Vagina (tissue), 2 donors: ENCODE measurements at regions not wholly inside any gene's neighbourhood (a gene's known extent, or its start where the extent isn't known, plus 50 kb on each side); places are given as distances from the start of the nearest gene placed in this dataset.

Source experiments
- DNase-seq, 2 donors: peaks; one replicate each; pipeline ENCODE4 v3.0.0-alpha.2; 2017; ENCODE audit errors: extremely low spot score in 2 of 2
- H3K27ac ChIP-seq: fragments of 200-600 bp; sonication (generic); one replicate; pipeline ENCODE4 v1.5.1; 2019
- H3K27me3 ChIP-seq: fragments of 200-600 bp; sonication (generic); one replicate; pipeline ENCODE4 v1.5.1; 2019
- H3K36me3 ChIP-seq, 2 donors: fragments of 200-600 bp; sonication (generic); one replicate each; pipeline ENCODE4 v1.5.1; 2017 to 2019
- H3K4me1 ChIP-seq: fragments of 200-600 bp; sonication (generic); one replicate; pipeline ENCODE4 v1.5.1; 2019
- H3K4me3 ChIP-seq, 2 donors: fragments of 200-600 bp; sonication (generic); 1 replicate in 1 of 2; 2 replicates in 1 of 2; pipeline ENCODE4 v1.5.1; 2016 to 2019
- H3K9me3 ChIP-seq: fragments of 200-600 bp; sonication (generic); one replicate; pipeline ENCODE4 v1.5.1; 2019
- POLR2A ChIP-seq, 2 donors: fragments of 450-650 bp; IDR thresholded peaks; one replicate each; pipeline ENCODE4 v1.6.1; 2017; ENCODE audit warnings: antibody characterized with exemption in 2 of 2, mild to moderate bottlenecking in 2 of 2, moderate library complexity in 2 of 2
- POLR2AphosphoS5 ChIP-seq, 2 donors: sonication (generic); formaldehyde crosslinking; IDR thresholded peaks; one replicate each; pipeline ENCODE4 v1.9.0; 2017; ENCODE audit warnings: antibody characterized with exemption in 2 of 2, mild to moderate bottlenecking in 2 of 2, low read depth in 1 of 2; ENCODE audit not compliant: insufficient read depth in 1 of 2
- intact Hi-C: fragments of 100-400 bp; cut with DNase I; formaldehyde crosslinking; loops from one replicate; pipeline ENCODE4 v1.15.1; 2023
- TF ChIP-seq, protein P1 (sequence below), 3 experiments: fragments of 450-650 bp in 2 of 3; fragments of 200-600 bp in 1 of 3; sonication (generic) in 1 of 3; IDR thresholded peaks; one replicate each; pipeline ENCODE4 v1.5.1; 2017 to 2019; ENCODE audit warnings: antibody characterized with exemption in 3 of 3, mild to moderate bottlenecking in 2 of 3, moderate library complexity in 2 of 3

DNA sequence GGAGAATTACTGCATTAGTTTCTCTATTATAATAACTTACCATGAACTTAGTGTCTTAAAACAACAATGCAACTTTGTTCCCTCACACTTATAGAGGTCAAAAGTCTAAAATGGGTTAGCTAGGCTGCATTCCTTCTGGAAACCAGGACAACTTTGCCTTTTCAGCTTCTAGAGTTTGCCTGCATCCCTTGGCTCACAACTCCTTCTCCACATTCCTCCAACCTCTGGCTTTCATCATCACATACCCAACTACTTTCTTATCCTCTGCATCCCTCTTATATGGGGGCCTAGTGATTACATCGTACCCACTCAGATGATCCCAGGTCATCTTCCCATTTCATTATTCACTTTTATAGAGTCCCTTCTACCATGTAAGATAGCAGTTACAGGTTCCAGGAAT, 251.1 kb downstream of the C12orf50 start:
- TF ChIP-seq, protein P1, sequence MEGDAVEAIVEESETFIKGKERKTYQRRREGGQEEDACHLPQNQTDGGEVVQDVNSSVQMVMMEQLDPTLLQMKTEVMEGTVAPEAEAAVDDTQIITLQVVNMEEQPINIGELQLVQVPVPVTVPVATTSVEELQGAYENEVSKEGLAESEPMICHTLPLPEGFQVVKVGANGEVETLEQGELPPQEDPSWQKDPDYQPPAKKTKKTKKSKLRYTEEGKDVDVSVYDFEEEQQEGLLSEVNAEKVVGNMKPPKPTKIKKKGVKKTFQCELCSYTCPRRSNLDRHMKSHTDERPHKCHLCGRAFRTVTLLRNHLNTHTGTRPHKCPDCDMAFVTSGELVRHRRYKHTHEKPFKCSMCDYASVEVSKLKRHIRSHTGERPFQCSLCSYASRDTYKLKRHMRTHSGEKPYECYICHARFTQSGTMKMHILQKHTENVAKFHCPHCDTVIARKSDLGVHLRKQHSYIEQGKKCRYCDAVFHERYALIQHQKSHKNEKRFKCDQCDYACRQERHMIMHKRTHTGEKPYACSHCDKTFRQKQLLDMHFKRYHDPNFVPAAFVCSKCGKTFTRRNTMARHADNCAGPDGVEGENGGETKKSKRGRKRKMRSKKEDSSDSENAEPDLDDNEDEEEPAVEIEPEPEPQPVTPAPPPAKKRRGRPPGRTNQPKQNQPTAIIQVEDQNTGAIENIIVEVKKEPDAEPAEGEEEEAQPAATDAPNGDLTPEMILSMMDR (IDR thresholded peaks at IDR 0.05), result no peak
- TF ChIP-seq POLR2AphosphoS5 (IDR thresholded peaks at IDR 0.05; ENCODE audit: insufficient read depth in 1 of 2, low read depth in 1 of 2) (no peak), POLR2A (IDR thresholded peaks at IDR 0.05) (no peak)
- intact Hi-C loops, result no loop called here
- DNase-seq, result no peak
- no peak overlapping the region for H3K4me3 ChIP-seq
- H3K9me3 ChIP-seq, result no peaks in the 10 kb centered on the region
- H3K27ac ChIP-seq, result no peak overlapping the region
- no peaks in the 10 kb centered on the region for H3K27me3 ChIP-seq
- H3K36me3 ChIP-seq, result no peaks in the 10 kb centered on the region
- H3K4me1 ChIP-seq, result no peaks in the 10 kb centered on the region

DNA sequence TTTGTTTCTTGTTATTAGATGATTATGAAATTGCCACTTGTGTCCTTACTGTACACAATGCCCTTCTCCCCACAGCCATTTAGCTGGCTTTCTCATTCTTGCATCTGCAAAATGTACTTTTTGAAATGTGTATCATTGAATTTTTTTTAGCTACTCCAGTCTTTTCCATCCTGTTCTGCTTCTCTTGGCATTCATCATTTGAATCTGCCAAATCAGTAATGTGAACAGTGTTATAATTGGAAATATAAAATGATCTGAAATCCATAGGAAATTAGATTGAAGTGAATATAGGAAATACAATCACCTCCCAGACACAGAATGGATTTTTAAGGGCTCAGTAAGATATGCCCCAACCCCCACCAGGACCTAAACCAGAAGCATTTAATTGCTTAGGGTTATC, 253.4 kb downstream of the C12orf50 start:
- H3K9me3 ChIP-seq, result no peaks in the 10 kb centered on the region
- H3K27me3 ChIP-seq, result no peaks in the 10 kb centered on the region
- H3K4me3 ChIP-seq, result no peak overlapping the region
- no peak overlapping the region for H3K27ac ChIP-seq
- intact Hi-C loops, result no loop called here
- no peaks in the 10 kb centered on the region for H3K4me1 ChIP-seq
- TF ChIP-seq POLR2AphosphoS5 (IDR thresholded peaks at IDR 0.05; ENCODE audit: insufficient read depth in 1 of 2, low read depth in 1 of 2), result no peak
- TF ChIP-seq, protein P1 (IDR thresholded peaks at IDR 0.05), result no peak
- TF ChIP-seq POLR2A (IDR thresholded peaks at IDR 0.05), result no peak
- H3K36me3 ChIP-seq, result no peaks in the 10 kb centered on the region
- DNase-seq, result no peak

DNA sequence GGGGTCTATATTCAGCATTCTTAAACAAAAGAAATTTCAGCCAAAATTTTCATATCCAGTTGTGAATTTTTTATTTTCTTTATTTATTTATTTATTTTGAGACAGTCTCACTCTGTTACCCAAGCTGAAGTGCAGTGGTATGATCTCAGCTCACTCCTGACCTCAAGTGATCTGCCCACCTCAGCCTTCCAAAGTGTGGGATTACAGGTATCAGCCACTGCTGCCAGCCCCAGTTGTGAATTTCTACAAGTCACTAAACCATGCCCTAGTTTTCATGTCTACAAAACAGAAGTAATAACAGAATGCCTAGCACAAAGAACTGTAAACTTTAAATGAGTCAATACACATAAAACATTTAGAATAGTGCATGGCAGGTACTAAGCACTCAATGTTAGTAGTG, 254.2 kb downstream of the C12orf50 start:
- Histone ChIP-seq H3K27me3 (no peaks in the 10 kb centered on the region), H3K4me3 (no peak overlapping the region), H3K9me3 (no peaks in the 10 kb centered on the region), H3K27ac (no peak overlapping the region), H3K36me3 (no peaks in the 10 kb centered on the region), H3K4me1 (no peaks in the 10 kb centered on the region)
- DNase-seq, result no peak
- TF ChIP-seq POLR2AphosphoS5 (IDR thresholded peaks at IDR 0.05; ENCODE audit: insufficient read depth in 1 of 2, low read depth in 1 of 2), result no peak
- TF ChIP-seq, protein P1 (IDR thresholded peaks at IDR 0.05), result no peak
- no peak for TF ChIP-seq POLR2A (IDR thresholded peaks at IDR 0.05)
- intact Hi-C loops, result no loop called here

DNA sequence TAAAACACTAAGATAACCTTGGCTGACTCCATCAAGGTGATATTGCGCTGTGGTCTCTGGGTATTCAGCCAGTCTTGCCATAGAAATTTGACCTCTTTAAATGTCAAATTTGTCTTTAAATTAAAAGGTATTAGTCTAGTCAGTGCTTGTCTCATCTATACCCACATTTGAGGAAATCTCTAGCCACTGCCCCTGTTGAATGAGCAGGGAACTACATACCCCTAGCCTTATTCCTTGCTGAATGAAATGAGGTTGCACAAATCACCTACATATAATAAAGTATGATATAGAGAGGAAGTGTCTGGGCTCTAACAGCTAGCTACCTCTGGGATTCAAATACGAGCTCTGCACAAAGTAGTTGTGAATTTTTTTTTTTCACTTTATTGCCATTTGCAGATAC, 256.8 kb downstream of the C12orf50 start:
- H3K27ac ChIP-seq, result no peak overlapping the region
- H3K4me3 ChIP-seq, result no peak overlapping the region
- TF ChIP-seq POLR2AphosphoS5 (IDR thresholded peaks at IDR 0.05; ENCODE audit: insufficient read depth in 1 of 2, low read depth in 1 of 2) (no peak), POLR2A (IDR thresholded peaks at IDR 0.05) (no peak)
- TF ChIP-seq, protein P1 (IDR thresholded peaks at IDR 0.05), result no peak
- no peaks in the 10 kb centered on the region for H3K27me3 ChIP-seq
- no peaks in the 10 kb centered on the region for H3K4me1 ChIP-seq
- DNase-seq, result no peak
- intact Hi-C loops, result no loop called here
- no peaks in the 10 kb centered on the region for H3K9me3 ChIP-seq
- H3K36me3 ChIP-seq, result no peaks in the 10 kb centered on the region

DNA sequence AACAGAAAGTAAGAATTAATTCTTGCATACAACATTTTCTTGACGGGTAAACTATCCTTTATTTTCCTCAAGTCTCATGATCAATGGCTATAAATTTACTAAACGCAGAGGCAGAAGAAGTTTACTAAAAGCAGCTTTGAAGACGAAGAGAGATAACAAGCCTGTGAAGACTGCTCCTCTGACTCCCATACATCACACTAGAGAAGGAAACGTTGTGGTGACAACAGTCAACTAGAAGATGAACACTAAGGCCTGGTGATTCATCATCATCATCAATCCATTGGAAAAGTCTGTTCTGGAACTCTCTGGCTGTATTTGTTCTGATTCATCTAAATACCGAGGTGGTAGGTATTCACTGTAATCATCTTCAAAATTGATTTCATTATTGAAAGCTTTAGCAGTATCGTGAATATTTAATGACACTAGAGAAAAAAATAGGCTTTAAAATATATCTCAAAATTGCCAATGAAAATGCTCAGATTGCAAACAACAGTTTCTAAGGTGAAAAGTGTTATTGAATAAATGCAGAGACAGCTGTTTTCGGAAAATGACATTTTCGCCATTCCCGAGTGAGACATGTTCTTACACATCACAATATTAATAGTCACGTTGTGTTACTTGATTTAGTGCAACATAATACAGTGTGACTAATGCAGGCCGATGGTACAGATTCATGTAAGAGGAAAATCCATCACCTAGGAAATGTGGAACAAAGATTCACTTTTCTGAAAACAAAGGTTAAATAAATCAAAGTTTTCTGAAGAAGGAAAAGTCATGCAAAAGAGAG, 260.5 kb downstream of the C12orf50 start:
- intact Hi-C loops, result no loop called here
- Histone ChIP-seq H3K36me3 (no peaks in the 10 kb centered on the region), H3K4me3 (no peak overlapping the region), H3K4me1 (no peaks in the 10 kb centered on the region), H3K27me3 (no peaks in the 10 kb centered on the region), H3K27ac (no peak overlapping the region), H3K9me3 (no peaks in the 10 kb centered on the region)
- DNase-seq, result no peak
- TF ChIP-seq POLR2A (IDR thresholded peaks at IDR 0.05), result no peak
- no peak for TF ChIP-seq POLR2AphosphoS5 (IDR thresholded peaks at IDR 0.05; ENCODE audit: insufficient read depth in 1 of 2, low read depth in 1 of 2)
- TF ChIP-seq, protein P1 (IDR thresholded peaks at IDR 0.05), result no peak
